ENCODE measurements at regions not wholly inside any gene's neighbourhood (a gene's known extent, or its start where the extent isn't known, plus 50 kb on each side); places are given as distances from the start of the nearest gene placed in this dataset.

- no peak for TF ChIP-seq CTCF (IDR thresholded peaks at IDR 0.05)
Observed at GRCh38 chr19:30629086-30629485, 256.9 kb downstream of the ZNF536 start.

- TF ChIP-seq CTCF (IDR thresholded peaks at IDR 0.05), result no peak
Observed at GRCh38 chr19:30626626-30626966, 254.4 kb downstream of the ZNF536 start.

GRCh38 chr19:30625947-30626625 is 253.9 kb downstream of the ZNF536 start:
- TF ChIP-seq CTCF (IDR thresholded peaks at IDR 0.05), result no peak

GRCh38 chr19:30622276-30622675 is 250.1 kb downstream of the ZNF536 start:
- no peak for TF ChIP-seq CTCF (IDR thresholded peaks at IDR 0.05)

- no peak for TF ChIP-seq CTCF (IDR thresholded peaks at IDR 0.05)
Observed at GRCh38 chr19:30621326-30621920, 249.2 kb downstream of the ZNF536 start.

- no peak for TF ChIP-seq CTCF (IDR thresholded peaks at IDR 0.05)
Observed at GRCh38 chr19:30620354-30620753, 248.2 kb downstream of the ZNF536 start.

GRCh38 chr19:30609656-30610270 is 237.6 kb downstream of the ZNF536 start:
- TF ChIP-seq CTCF (IDR thresholded peaks at IDR 0.05), result no peak
